ENCODE measurements at regions not wholly inside any gene's neighbourhood (a gene's known extent, or its start where the extent isn't known, plus 50 kb on each side); places are given as distances from the start of the nearest gene placed in this dataset.

- DNase-seq (ENCODE audit: low read depth in 1 of 2, low spot score in 1 of 2), result no peak
- no peak for TF ChIP-seq CTCF (IDR thresholded peaks at IDR 0.05; ENCODE audit: low read depth, low read length)
Measured at GRCh38 chr6:10310330-10310653, 104.6 kb downstream of the TFAP2A start.

GRCh38 chr6:10309457-10310329 lies 105.2 kb downstream of the TFAP2A start:
- DNase-seq (ENCODE audit: low read depth in 1 of 2, low spot score in 1 of 2), result no peak
- Histone ChIP-seq H3K27me3 (no peaks in the 10 kb centered on the region), H3K9me3 (ENCODE audit: low read depth) (no peaks in the 10 kb centered on the region), H3K36me3 (no peaks in the 10 kb centered on the region), H3K4me1 (ENCODE audit: low read depth) (no peaks in the 10 kb centered on the region), H3K27ac (no peak overlapping the region), H3K4me3 (no peak overlapping the region)
- no peak for TF ChIP-seq CTCF (IDR thresholded peaks at IDR 0.05; ENCODE audit: low read depth, low read length)

More at GRCh38 chr6:10310330-10310653, 104.6 kb downstream of the TFAP2A start:
- Histone ChIP-seq H3K36me3 (no peaks in the 10 kb centered on the region), H3K9me3 (ENCODE audit: low read depth) (no peaks in the 10 kb centered on the region), H3K4me3 (no peak overlapping the region), H3K27ac (no peak overlapping the region), H3K27me3 (no peaks in the 10 kb centered on the region), H3K4me1 (ENCODE audit: low read depth) (no peaks in the 10 kb centered on the region)

GRCh38 chr6:10307476-10307875 lies 107.4 kb downstream of the TFAP2A start:
- Histone ChIP-seq H3K4me3 (no peak overlapping the region), H3K36me3 (no peaks in the 10 kb centered on the region), H3K4me1 (ENCODE audit: low read depth) (no peaks in the 10 kb centered on the region), H3K27me3 (no peaks in the 10 kb centered on the region), H3K9me3 (ENCODE audit: low read depth) (no peaks in the 10 kb centered on the region), H3K27ac (no peak overlapping the region)
- DNase-seq (ENCODE audit: low read depth in 1 of 2, low spot score in 1 of 2), result no peak
- TF ChIP-seq CTCF (IDR thresholded peaks at IDR 0.05; ENCODE audit: low read depth, low read length), result no peak

- H3K27ac ChIP-seq, result no peak overlapping the region
- no peak for TF ChIP-seq CTCF (IDR thresholded peaks at IDR 0.05; ENCODE audit: low read depth, low read length)
- H3K36me3 ChIP-seq, result no peaks in the 10 kb centered on the region
- DNase-seq (ENCODE audit: low read depth in 1 of 2, low spot score in 1 of 2), result no peak
- H3K4me1 ChIP-seq (ENCODE audit: low read depth), result no peaks in the 10 kb centered on the region
- H3K9me3 ChIP-seq (ENCODE audit: low read depth), result no peaks in the 10 kb centered on the region
- no peaks in the 10 kb centered on the region for H3K27me3 ChIP-seq
- no peak overlapping the region for H3K4me3 ChIP-seq
Measured at GRCh38 chr6:10307028-10307427, 107.8 kb downstream of the TFAP2A start.

- no peak for DNase-seq (ENCODE audit: low read depth in 1 of 2, low spot score in 1 of 2)
- no peak overlapping the region for H3K4me3 ChIP-seq
- no peaks in the 10 kb centered on the region for H3K4me1 ChIP-seq (ENCODE audit: low read depth)
- no peaks in the 10 kb centered on the region for H3K27me3 ChIP-seq
- TF ChIP-seq CTCF (IDR thresholded peaks at IDR 0.05; ENCODE audit: low read depth, low read length), result no peak
- H3K27ac ChIP-seq, result no peak overlapping the region
- no peaks in the 10 kb centered on the region for H3K36me3 ChIP-seq
- no peaks in the 10 kb centered on the region for H3K9me3 ChIP-seq (ENCODE audit: low read depth)
Measured at GRCh38 chr6:10305790-10306415, 109.0 kb downstream of the TFAP2A start.
